ENCODE measurements at regions not wholly inside any gene's neighbourhood (a gene's known extent, or its start where the extent isn't known, plus 50 kb on each side); places are given as distances from the start of the nearest gene placed in this dataset.

DNA sequence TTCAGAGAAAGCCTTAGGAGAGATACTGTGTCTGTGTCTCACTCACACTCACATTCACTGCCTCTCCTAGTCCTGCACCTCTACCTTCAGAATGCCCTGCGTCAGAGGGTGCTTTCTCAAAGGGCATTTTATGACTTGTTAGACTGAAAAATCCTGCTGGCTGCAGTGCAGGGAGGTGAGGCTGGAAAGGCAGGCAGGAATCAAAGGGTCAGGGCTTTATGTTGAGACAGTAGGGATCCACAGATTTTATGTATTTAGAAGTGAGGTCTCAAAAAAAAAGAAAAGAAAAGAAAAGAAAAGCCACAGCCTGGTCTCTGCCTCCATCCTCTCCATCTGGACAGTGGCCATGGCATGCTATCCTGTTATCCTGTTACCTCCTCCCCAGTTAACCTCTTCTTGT, 936.0 kb upstream of the SLC10A2 start:
- DNase-seq (ENCODE audit: low read depth), result no peak
- TF ChIP-seq, protein P1, sequence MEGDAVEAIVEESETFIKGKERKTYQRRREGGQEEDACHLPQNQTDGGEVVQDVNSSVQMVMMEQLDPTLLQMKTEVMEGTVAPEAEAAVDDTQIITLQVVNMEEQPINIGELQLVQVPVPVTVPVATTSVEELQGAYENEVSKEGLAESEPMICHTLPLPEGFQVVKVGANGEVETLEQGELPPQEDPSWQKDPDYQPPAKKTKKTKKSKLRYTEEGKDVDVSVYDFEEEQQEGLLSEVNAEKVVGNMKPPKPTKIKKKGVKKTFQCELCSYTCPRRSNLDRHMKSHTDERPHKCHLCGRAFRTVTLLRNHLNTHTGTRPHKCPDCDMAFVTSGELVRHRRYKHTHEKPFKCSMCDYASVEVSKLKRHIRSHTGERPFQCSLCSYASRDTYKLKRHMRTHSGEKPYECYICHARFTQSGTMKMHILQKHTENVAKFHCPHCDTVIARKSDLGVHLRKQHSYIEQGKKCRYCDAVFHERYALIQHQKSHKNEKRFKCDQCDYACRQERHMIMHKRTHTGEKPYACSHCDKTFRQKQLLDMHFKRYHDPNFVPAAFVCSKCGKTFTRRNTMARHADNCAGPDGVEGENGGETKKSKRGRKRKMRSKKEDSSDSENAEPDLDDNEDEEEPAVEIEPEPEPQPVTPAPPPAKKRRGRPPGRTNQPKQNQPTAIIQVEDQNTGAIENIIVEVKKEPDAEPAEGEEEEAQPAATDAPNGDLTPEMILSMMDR (conservative IDR thresholded peaks at IDR 0.05; ENCODE audit: control insufficient read depth, insufficient read depth, low read depth, low read length), result no peak
- no peak overlapping the region for H3K4me3 ChIP-seq (ENCODE audit: control insufficient read depth, low read depth, low read length)

DNA sequence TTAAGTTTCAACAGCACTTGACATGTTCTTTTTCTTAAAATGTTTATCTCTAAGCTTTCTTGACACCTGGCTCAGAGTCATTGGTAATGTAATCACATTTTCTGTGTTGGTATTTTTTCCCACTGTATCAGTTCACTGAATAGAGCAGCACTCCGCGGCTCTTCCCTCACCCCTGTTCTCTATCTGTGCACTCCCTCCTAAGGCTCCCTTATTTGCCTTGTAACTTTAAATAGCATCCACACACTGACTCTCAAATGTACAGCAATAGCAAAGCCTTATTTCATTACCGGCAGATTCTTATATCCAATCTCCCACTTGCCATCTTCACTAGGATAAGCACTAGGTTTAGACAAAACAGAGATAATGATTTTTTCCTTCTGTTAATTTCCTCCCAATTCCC, 935.5 kb upstream of the SLC10A2 start:
- TF ChIP-seq, protein P1 (conservative IDR thresholded peaks at IDR 0.05; ENCODE audit: control insufficient read depth, insufficient read depth, low read depth, low read length), result no peak
- H3K4me3 ChIP-seq (ENCODE audit: control insufficient read depth, low read depth, low read length), result no peak overlapping the region
- DNase-seq (ENCODE audit: low read depth), result no peak

DNA sequence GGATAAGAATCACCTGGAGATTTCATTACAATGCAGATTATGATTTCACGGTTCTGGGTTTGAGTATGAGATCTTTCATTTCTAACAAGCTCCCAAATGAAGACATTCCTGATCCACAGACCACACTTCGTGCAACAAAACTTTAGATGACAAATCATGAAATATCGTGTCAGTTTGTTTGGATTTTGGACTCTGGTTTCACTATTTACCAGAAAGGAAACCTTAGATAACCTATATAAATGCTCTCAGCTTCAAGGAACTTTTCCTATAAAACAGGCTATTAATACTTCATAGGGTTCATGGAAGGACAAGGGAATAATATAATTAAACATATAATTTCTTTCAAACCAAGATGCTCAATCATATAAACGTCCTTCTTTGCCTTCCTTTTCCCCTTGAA, 930.5 kb upstream of the SLC10A2 start:
- DNase-seq (ENCODE audit: low read depth), result no peak
- TF ChIP-seq, protein P1 (conservative IDR thresholded peaks at IDR 0.05; ENCODE audit: control insufficient read depth, insufficient read depth, low read depth, low read length), result no peak
- H3K4me3 ChIP-seq (ENCODE audit: control insufficient read depth, low read depth, low read length), result no peak overlapping the region

DNA sequence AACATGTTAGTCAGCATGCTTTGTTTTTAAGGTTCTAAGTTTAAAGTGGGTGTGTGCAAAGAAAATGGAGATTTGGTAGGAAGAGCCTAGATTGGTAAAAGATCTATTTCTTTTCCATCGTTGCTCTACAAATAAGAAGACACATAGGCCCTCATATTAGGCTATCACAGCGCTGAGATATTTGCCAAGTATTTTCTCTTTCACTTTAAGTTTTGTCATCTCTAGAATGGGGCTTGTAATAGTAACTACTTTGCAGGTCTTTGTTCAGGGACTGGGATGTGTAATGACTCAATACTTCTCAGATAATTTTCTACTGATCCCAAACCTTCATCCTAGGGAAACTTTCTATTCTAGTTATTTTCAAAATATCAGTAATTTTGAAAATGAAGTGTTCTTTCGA, 917.7 kb upstream of the SLC10A2 start:
- no peak for DNase-seq (ENCODE audit: low read depth)
- H3K4me3 ChIP-seq (ENCODE audit: control insufficient read depth, low read depth, low read length), result no peak overlapping the region
- TF ChIP-seq, protein P1 (conservative IDR thresholded peaks at IDR 0.05; ENCODE audit: control insufficient read depth, insufficient read depth, low read depth, low read length), result no peak

DNA sequence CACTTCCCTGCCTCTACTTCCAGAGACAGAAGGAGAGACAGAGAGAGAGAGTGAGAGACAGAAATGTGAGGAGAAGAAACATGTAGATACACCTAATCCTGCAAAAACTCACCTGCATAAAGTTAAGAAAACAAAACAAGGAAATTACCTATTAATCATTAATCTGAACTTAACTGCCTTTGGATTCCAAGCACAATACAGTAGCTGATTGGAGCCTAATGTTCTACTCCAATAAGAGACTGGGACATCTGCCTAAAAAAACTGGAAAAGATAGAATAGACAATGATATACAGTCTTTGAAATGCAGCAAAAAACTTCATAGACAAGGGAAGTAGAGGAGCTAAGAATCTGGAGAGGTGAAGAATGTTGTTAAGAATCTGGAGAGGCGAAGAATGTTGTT, 910.2 kb upstream of the SLC10A2 start:
- DNase-seq (ENCODE audit: low read depth), result no peak
- TF ChIP-seq, protein P1 (conservative IDR thresholded peaks at IDR 0.05; ENCODE audit: control insufficient read depth, insufficient read depth, low read depth, low read length), result no peak

DNA sequence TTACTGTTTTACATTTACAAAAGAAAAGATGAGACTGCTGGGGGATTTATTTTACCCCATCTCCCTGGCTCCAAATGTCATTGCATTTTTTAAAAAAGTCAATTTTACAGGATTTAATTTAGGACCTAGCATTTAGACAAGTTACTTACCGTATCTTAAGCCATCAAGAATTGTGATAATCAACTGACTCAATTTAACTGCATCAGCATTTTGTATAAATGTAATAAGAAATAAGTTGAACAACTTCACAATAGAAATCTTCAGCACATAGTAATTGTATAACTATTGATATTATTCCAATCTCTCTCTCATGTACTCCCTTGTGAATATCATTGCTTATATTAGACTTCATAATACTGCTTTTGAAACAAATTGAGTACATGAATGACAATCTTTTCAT, 907.5 kb upstream of the SLC10A2 start:
- H3K4me3 ChIP-seq (ENCODE audit: control insufficient read depth, low read depth, low read length), result no peak overlapping the region
- no peak for DNase-seq (ENCODE audit: low read depth)
- TF ChIP-seq, protein P1 (conservative IDR thresholded peaks at IDR 0.05; ENCODE audit: control insufficient read depth, insufficient read depth, low read depth, low read length), result no peak

More for the DNA sequence above, 910.2 kb upstream of the SLC10A2 start:
- H3K4me3 ChIP-seq (ENCODE audit: control insufficient read depth, low read depth, low read length), result no peak overlapping the region

DNA sequence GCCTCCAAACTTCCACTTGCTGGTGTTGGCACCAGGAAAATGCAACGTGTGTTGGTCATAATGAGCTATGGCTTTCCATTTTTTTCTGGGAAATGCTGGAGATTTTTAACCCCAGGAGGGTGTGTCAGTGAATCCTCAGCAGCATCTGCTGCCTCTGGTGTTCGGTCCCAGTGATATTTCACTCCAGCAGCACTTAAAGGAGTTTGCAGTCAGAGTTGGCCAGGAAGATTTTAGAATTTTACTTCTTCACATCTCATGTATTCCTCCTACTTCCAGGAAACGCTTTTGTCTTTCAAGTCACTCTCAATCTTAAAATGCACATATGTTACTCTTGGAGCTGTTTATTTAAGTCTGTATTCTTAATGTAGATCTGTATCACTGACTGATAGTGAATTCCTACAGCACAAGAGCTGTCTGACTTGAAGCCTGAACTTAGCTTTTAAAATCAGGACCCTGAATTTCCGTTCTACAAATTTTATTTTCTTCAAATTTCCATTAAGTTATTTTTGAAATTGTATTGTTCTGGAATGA, 903.4 kb upstream of the SLC10A2 start:
- DNase-seq (ENCODE audit: low read depth), result no peak

More for the DNA sequence above, 903.4 kb upstream of the SLC10A2 start:
- H3K4me3 ChIP-seq (ENCODE audit: control insufficient read depth, low read depth, low read length), result no peak overlapping the region
- TF ChIP-seq, protein P1 (conservative IDR thresholded peaks at IDR 0.05; ENCODE audit: control insufficient read depth, insufficient read depth, low read depth, low read length), result no peak
